ENCODE measurements at regions not wholly inside any gene's neighbourhood (a gene's known extent, or its start where the extent isn't known, plus 50 kb on each side); places are given as distances from the start of the nearest gene placed in this dataset.

DNA sequence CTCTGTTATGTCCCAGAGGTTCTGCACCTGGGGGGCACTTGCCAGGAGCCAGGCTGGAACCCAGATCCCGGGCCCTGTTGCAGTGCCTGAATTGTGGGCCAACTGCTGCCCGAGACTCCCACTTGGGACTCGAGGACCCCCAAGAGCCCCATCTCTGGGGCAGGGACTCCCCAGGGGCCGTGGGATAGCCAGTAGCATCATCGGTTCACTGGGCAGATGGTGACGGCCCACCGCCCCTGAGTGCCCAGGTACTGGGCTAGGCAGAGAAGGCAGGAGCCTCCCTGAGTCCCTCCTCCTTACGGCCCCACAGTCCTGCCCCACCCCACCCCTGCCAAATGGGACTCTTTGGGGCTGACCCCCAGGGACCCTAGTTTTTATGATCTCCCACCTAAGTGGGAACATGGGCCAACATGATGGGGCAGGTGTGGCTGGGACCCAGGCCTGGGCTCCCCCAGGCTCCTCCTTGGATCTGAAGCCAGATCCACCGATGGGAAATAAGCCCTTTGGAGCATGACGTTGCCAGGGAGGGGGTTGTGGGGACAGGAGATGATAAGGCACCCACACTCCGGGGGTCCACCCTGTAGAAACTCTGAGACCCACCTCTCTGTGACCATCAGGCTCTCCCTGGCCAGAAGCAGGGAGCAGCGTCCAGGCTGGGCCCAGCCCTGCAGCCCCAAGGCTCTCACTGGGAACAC is 94.5 kb upstream of the FGF3 start:
- TF ChIP-seq, protein P1, sequence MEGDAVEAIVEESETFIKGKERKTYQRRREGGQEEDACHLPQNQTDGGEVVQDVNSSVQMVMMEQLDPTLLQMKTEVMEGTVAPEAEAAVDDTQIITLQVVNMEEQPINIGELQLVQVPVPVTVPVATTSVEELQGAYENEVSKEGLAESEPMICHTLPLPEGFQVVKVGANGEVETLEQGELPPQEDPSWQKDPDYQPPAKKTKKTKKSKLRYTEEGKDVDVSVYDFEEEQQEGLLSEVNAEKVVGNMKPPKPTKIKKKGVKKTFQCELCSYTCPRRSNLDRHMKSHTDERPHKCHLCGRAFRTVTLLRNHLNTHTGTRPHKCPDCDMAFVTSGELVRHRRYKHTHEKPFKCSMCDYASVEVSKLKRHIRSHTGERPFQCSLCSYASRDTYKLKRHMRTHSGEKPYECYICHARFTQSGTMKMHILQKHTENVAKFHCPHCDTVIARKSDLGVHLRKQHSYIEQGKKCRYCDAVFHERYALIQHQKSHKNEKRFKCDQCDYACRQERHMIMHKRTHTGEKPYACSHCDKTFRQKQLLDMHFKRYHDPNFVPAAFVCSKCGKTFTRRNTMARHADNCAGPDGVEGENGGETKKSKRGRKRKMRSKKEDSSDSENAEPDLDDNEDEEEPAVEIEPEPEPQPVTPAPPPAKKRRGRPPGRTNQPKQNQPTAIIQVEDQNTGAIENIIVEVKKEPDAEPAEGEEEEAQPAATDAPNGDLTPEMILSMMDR (conservative IDR thresholded peaks at IDR 0.05) = no peak
- TF ChIP-seq ZFX (IDR thresholded peaks at IDR 0.05) = no peak

Measured in C4-2B (cell line).